ENCODE measurements at regions not wholly inside any gene's neighbourhood (a gene's known extent, or its start where the extent isn't known, plus 50 kb on each side); places are given as distances from the start of the nearest gene placed in this dataset.

GRCh38 chr5:135693371-135693955 lies 114.7 kb upstream of the CXCL14 start:
- H3F3A ChIP-seq (ENCODE audit: insufficient read depth, low read length), result no peaks in the 10 kb centered on the region
- H2AFZ ChIP-seq (ENCODE audit: low read length), result no peak overlapping the region
- no peaks in the 10 kb centered on the region for H3K36me3 ChIP-seq (ENCODE audit: insufficient read depth, low read length)
- no peaks in the 10 kb centered on the region for H3K79me2 ChIP-seq (ENCODE audit: insufficient read depth, low read length)
- no peaks in the 10 kb centered on the region for H3K9me3 ChIP-seq (ENCODE audit: low read length)
- H3K27ac ChIP-seq (ENCODE audit: low read depth, low read length, poor library complexity, severe bottlenecking), result no peak overlapping the region
- no peak overlapping the region for H3K9ac ChIP-seq (ENCODE audit: low read length)
- no peaks in the 10 kb centered on the region for H4K20me1 ChIP-seq (ENCODE audit: insufficient read depth, low read length)
- H3K4me3 ChIP-seq (ENCODE audit: low read depth, low read length, poor library complexity, severe bottlenecking), result no peak overlapping the region
- no peaks in the 10 kb centered on the region for H3K9me2 ChIP-seq (ENCODE audit: low read depth, low read length)
- H3K4me2 ChIP-seq (ENCODE audit: low read length), result no peak overlapping the region
- TF ChIP-seq CTCF (IDR thresholded peaks at IDR 0.05; ENCODE audit: low read length) (no peak), EZH2 (IDR thresholded peaks at IDR 0.05; ENCODE audit: borderline replicate concordance, low read length) (no peak)
- no peaks in the 10 kb centered on the region for H3K4me1 ChIP-seq (ENCODE audit: insufficient read depth, low read length, severe bottlenecking)
- H3K27me3 ChIP-seq (ENCODE audit: insufficient read depth, low read length), result peaks cover 4% of the 10 kb centered on the region

DNA sequence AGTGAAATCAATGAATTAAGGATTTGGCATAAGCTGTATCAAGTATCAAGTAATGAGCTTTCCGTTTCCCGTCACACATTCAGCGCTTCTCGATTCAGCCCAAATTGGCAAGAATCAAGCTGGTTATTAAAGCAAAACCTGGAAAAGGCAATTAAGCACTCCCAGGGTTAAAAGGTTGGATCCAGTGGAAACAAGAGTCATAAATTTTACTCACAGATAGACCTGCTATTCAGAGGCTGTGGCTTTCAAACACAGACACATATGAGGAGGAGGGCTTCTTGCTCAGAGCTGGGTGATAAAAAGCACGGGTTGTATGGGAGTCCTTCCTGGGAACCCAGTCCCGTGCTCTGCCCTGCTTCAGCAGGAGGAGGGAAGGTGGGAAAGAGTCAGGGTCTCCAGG lies 112.3 kb upstream of the CXCL14 start:
- H3K4me1 ChIP-seq (ENCODE audit: insufficient read depth, low read length, severe bottlenecking), result no peaks in the 10 kb centered on the region
- H2AFZ ChIP-seq (ENCODE audit: low read length), result no peak overlapping the region
- no peaks in the 10 kb centered on the region for H3F3A ChIP-seq (ENCODE audit: insufficient read depth, low read length)
- H3K27me3 ChIP-seq (ENCODE audit: insufficient read depth, low read length), result peaks cover 4% of the 10 kb centered on the region
- H4K20me1 ChIP-seq (ENCODE audit: insufficient read depth, low read length), result no peaks in the 10 kb centered on the region
- H3K79me2 ChIP-seq (ENCODE audit: insufficient read depth, low read length), result no peaks in the 10 kb centered on the region
- no peaks in the 10 kb centered on the region for H3K9me2 ChIP-seq (ENCODE audit: low read depth, low read length)
- H3K9me3 ChIP-seq (ENCODE audit: low read length), result no peaks in the 10 kb centered on the region
- TF ChIP-seq CTCF (IDR thresholded peaks at IDR 0.05; ENCODE audit: low read length) (no peak), EZH2 (IDR thresholded peaks at IDR 0.05; ENCODE audit: borderline replicate concordance, low read length) (no peak)
- no peaks in the 10 kb centered on the region for H3K36me3 ChIP-seq (ENCODE audit: insufficient read depth, low read length)
- no peak overlapping the region for H3K27ac ChIP-seq (ENCODE audit: low read depth, low read length, poor library complexity, severe bottlenecking)
- no peak overlapping the region for H3K9ac ChIP-seq (ENCODE audit: low read length)
- no peak overlapping the region for H3K4me2 ChIP-seq (ENCODE audit: low read length)
- no peak overlapping the region for H3K4me3 ChIP-seq (ENCODE audit: low read depth, low read length, poor library complexity, severe bottlenecking)

GRCh38 chr5:135690466-135690865 lies 111.7 kb upstream of the CXCL14 start:
- no peaks in the 10 kb centered on the region for H3F3A ChIP-seq (ENCODE audit: insufficient read depth, low read length)
- no peaks in the 10 kb centered on the region for H3K4me1 ChIP-seq (ENCODE audit: insufficient read depth, low read length, severe bottlenecking)
- H2AFZ ChIP-seq (ENCODE audit: low read length), result no peak overlapping the region
- H3K27ac ChIP-seq (ENCODE audit: low read depth, low read length, poor library complexity, severe bottlenecking), result no peak overlapping the region
- no peak overlapping the region for H3K9ac ChIP-seq (ENCODE audit: low read length)
- no peaks in the 10 kb centered on the region for H3K79me2 ChIP-seq (ENCODE audit: insufficient read depth, low read length)
- peaks cover 4% of the 10 kb centered on the region for H3K27me3 ChIP-seq (ENCODE audit: insufficient read depth, low read length)
- H3K9me2 ChIP-seq (ENCODE audit: low read depth, low read length), result no peaks in the 10 kb centered on the region
- no peaks in the 10 kb centered on the region for H4K20me1 ChIP-seq (ENCODE audit: insufficient read depth, low read length)
- no peaks in the 10 kb centered on the region for H3K36me3 ChIP-seq (ENCODE audit: insufficient read depth, low read length)
- no peak overlapping the region for H3K4me3 ChIP-seq (ENCODE audit: low read depth, low read length, poor library complexity, severe bottlenecking)
- TF ChIP-seq EZH2 (IDR thresholded peaks at IDR 0.05; ENCODE audit: borderline replicate concordance, low read length), result no peak
- no peak for TF ChIP-seq CTCF (IDR thresholded peaks at IDR 0.05; ENCODE audit: low read length)
- H3K9me3 ChIP-seq (ENCODE audit: low read length), result no peaks in the 10 kb centered on the region
- H3K4me2 ChIP-seq (ENCODE audit: low read length), result no peak overlapping the region
